Uterus (tissue), 3 donors: ENCODE measurements at regions not wholly inside any gene's neighbourhood (a gene's known extent, or its start where the extent isn't known, plus 50 kb on each side); places are given as distances from the start of the nearest gene placed in this dataset.

ENCODE experiments used
- DNase-seq, 2 donors: peaks; one replicate each; pipeline ENCODE4 v3.0.0-alpha.2; 2019 to 2020
- H3K27ac ChIP-seq, 2 donors: fragments of 200-600 bp; sonication (generic); 1 replicate in 1 of 2; 2 replicates in 1 of 2; pipeline ENCODE4 v1.5.1; 2016 to 2018
- H3K27me3 ChIP-seq, 2 donors: fragments of 200-600 bp; sonication (generic); one replicate each; pipeline ENCODE4 v1.5.1; 2018 to 2019; ENCODE audit warnings: control low read depth in 1 of 2
- H3K36me3 ChIP-seq, 2 donors: fragments of 200-600 bp; sonication (generic); one replicate each; pipeline ENCODE4 v1.5.1; 2019; ENCODE audit warnings: control low read depth in 1 of 2
- H3K4me1 ChIP-seq, 2 donors: fragments of 200-600 bp; sonication (generic); one replicate each; pipeline ENCODE4 v1.5.1; 2018 to 2019; ENCODE audit warnings: control low read depth in 1 of 2
- H3K4me3 ChIP-seq, 2 donors: fragments of 200-600 bp; sonication (generic); 1 replicate in 1 of 2; 2 replicates in 1 of 2; pipeline ENCODE4 v1.5.1; 2018 to 2019; ENCODE audit warnings: mild to moderate bottlenecking in 1 of 2
- H3K9me3 ChIP-seq, 2 donors: fragments of 200-600 bp; sonication (generic); one replicate each; pipeline ENCODE4 v1.5.1; 2019; ENCODE audit warnings: control low read depth in 1 of 2
- POLR2A ChIP-seq, 2 donors: fragments of 450-650 bp; IDR thresholded peaks; one replicate each; pipeline ENCODE4 v1.6.1; 2016; ENCODE audit warnings: antibody characterized with exemption in 2 of 2, mild to moderate bottlenecking in 1 of 2, moderate library complexity in 1 of 2
- intact Hi-C: fragments of 100-400 bp; cut with DNase I; formaldehyde crosslinking; loops from one replicate; pipeline ENCODE4 v1.15.1; 2023; ENCODE audit warnings: low total_unique reads
- TF ChIP-seq, protein P1 (sequence below), 4 experiments: fragments of 200-600 bp in 2 of 4; fragments of 450-650 bp in 2 of 4; sonication (generic) in 2 of 4; IDR thresholded peaks; one replicate each; pipeline ENCODE4 v1.5.1; 2016 to 2019; ENCODE audit warnings: antibody characterized with exemption in 4 of 4, mild to moderate bottlenecking in 2 of 4, moderate library complexity in 1 of 4
- donor health status: DM: yes; HTN: yes; CAD: no.

DNA sequence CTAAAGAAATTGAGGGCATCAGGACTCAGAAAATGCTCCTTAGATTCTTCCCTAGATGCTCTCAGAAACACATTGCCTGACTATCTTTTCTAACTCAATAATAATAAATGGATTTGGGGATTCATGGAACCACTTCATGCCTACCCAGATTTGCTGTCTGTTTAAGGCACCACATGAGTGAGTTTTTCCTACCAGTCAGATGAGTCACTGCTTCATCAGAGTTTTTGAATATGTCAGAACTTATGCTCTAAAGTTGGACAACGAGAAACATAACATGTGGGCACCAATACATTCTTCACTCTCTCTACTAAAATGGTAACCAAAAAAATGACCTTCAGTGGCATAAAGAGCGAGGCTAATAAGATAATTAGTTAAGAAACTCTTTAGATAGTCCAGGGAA lies 1135.1 kb downstream of the TUSC7 start:
- Histone ChIP-seq H3K27me3 (no peaks in the 10 kb centered on the region), H3K36me3 (no peaks in the 10 kb centered on the region), H3K4me1 (no peaks in the 10 kb centered on the region), H3K9me3 (no peaks in the 10 kb centered on the region), H3K4me3 (no peak overlapping the region), H3K27ac (no peak overlapping the region)
- intact Hi-C loops, result no loop called here
- DNase-seq, result no peak
- TF ChIP-seq POLR2A (IDR thresholded peaks at IDR 0.05), result no peak
- TF ChIP-seq, protein P1, sequence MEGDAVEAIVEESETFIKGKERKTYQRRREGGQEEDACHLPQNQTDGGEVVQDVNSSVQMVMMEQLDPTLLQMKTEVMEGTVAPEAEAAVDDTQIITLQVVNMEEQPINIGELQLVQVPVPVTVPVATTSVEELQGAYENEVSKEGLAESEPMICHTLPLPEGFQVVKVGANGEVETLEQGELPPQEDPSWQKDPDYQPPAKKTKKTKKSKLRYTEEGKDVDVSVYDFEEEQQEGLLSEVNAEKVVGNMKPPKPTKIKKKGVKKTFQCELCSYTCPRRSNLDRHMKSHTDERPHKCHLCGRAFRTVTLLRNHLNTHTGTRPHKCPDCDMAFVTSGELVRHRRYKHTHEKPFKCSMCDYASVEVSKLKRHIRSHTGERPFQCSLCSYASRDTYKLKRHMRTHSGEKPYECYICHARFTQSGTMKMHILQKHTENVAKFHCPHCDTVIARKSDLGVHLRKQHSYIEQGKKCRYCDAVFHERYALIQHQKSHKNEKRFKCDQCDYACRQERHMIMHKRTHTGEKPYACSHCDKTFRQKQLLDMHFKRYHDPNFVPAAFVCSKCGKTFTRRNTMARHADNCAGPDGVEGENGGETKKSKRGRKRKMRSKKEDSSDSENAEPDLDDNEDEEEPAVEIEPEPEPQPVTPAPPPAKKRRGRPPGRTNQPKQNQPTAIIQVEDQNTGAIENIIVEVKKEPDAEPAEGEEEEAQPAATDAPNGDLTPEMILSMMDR (IDR thresholded peaks at IDR 0.05), result no peak

DNA sequence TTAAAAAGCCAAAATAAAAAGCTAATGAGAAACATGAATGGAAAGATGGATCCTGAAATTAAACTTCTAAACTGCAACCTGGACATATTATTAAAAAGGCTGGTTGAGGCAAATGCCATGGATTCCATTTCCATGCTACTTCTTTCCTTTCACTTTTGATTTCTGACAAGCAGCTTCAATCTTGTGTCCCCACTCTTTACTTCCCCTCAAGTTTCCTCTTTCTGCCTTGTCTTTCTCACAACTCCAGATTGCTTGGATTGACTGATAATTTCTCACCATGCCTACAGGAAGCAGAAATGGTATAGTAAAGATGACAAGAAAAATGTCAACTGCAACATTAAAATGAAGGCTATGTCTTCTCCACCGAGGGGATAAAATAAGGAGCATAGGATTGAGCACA lies 1136.7 kb downstream of the TUSC7 start:
- H3K27ac ChIP-seq, result no peak overlapping the region
- H3K4me1 ChIP-seq, result no peaks in the 10 kb centered on the region
- H3K4me3 ChIP-seq, result no peak overlapping the region
- intact Hi-C loops, result no loop called here
- no peak for TF ChIP-seq POLR2A (IDR thresholded peaks at IDR 0.05)
- TF ChIP-seq, protein P1 (IDR thresholded peaks at IDR 0.05), result no peak
- no peak for DNase-seq
- no peaks in the 10 kb centered on the region for H3K36me3 ChIP-seq
- H3K9me3 ChIP-seq, result no peaks in the 10 kb centered on the region
- H3K27me3 ChIP-seq, result no peaks in the 10 kb centered on the region

DNA sequence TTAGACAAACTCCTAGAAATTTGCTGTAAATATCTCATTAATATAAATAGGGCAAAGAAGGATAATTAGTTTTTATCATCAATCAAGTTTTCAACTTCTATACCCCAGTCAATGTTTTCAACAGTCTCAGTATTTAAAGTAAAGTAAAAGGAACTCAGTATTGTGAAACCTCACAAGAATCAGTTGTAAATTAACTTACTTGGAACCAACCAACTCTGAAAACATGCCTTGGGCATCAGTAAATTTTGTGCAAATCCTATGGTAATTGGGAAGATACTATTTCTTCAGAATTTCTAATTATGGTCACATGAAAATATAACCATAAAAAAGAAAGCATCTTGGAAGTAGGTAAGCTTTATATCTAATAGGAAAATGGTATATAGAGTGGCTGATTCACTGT lies 1139.0 kb downstream of the TUSC7 start:
- no peaks in the 10 kb centered on the region for H3K4me1 ChIP-seq
- no peak overlapping the region for H3K27ac ChIP-seq
- H3K36me3 ChIP-seq, result no peaks in the 10 kb centered on the region
- intact Hi-C loops, result no loop called here
- TF ChIP-seq POLR2A (IDR thresholded peaks at IDR 0.05), result no peak
- TF ChIP-seq, protein P1 (IDR thresholded peaks at IDR 0.05), result no peak
- H3K9me3 ChIP-seq, result no peaks in the 10 kb centered on the region
- no peak for DNase-seq
- no peaks in the 10 kb centered on the region for H3K27me3 ChIP-seq
- no peak overlapping the region for H3K4me3 ChIP-seq

DNA sequence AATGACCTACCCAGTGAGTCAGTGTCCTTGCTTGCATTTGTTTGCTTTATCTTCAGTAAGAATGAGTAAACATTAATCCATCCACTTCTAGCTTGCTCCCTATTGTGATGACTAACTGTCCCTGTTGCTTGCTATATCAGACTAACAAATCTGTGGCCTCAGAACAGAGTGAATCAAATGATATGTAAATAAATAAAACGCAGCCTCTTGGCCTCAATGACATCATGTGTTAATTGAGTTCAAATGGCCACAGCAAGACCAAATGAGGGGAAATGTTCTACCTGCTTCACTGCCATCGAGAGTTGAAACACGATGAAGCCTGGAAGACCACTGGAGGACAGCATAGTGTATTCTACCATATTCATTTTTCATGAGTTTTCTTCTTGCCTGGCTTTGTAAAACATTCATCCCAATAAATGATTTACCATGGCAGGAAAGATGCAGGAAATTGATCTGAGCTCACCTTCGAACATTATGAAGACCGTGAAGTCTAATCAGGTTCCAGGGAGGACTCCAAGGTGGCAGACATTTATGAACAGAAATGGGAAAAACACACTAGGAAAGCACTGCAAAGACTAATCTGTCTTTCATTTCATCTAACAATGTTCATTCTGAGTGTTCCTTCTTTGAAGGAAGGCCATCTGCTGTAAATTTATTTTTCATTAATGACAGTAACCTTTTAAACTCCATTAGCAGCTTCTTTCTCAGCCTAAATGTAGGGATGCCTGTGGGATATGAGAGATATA lies 1144.5 kb downstream of the TUSC7 start:
- TF ChIP-seq, protein P1 (IDR thresholded peaks at IDR 0.05), result no peak
- no peak for TF ChIP-seq POLR2A (IDR thresholded peaks at IDR 0.05)
- no peaks in the 10 kb centered on the region for H3K36me3 ChIP-seq
- no peaks in the 10 kb centered on the region for H3K27me3 ChIP-seq
- no peaks in the 10 kb centered on the region for H3K9me3 ChIP-seq
- DNase-seq, result no peak
- H3K4me1 ChIP-seq, result no peaks in the 10 kb centered on the region
- no peak overlapping the region for H3K4me3 ChIP-seq
- intact Hi-C loops, result no loop called here
- no peak overlapping the region for H3K27ac ChIP-seq

DNA sequence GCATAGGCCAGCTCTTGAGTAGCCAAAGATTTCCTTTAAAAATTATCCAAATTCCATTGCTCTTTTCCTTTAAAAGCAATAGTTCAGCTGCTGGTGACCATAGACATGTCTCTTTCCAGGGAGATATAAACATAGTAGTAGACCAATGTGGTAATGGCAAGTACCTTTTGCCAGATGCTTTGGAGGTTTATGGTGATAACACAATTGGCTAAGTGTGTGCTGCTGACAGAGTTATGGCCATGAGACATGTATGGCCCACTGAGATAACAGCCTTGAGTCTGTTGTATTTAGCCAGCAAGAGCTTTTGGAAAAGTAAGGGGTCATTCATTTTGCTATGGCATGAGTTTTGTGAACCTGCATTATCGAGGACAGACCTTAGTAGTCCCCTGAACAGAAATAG lies 1146.8 kb downstream of the TUSC7 start:
- Histone ChIP-seq H3K27me3 (no peaks in the 10 kb centered on the region), H3K9me3 (no peaks in the 10 kb centered on the region), H3K27ac (no peak overlapping the region), H3K36me3 (no peaks in the 10 kb centered on the region), H3K4me3 (no peak overlapping the region), H3K4me1 (no peaks in the 10 kb centered on the region)
- no peak for DNase-seq
- intact Hi-C loops, result no loop called here
- TF ChIP-seq, protein P1 (IDR thresholded peaks at IDR 0.05), result no peak
